Activated B cell treated with CpG ODN at 0.5 μM for 24 hours (primary cell): ENCODE measurements at regions not wholly inside any gene's neighbourhood (a gene's known extent, or its start where the extent isn't known, plus 50 kb on each side); places are given as distances from the start of the nearest gene placed in this dataset.

Experiments
- ATAC-seq: fragments of 200-7000 bp; cut with Tn5 transposase; one replicate; pipeline ENCODE4 v1.10.0; 2021; ENCODE audit warnings: low read depth, mild to moderate bottlenecking, moderate library complexity
- CTCF ChIA-PET: fragments of 350-600 bp; sonication (Branson Sonifier 250); formaldehyde crosslinking; loops from one replicate; lab custom pipeline; 2021; ENCODE audit warnings: antibody characterized with exemption; lab: Charles Lee
- POLR2A ChIA-PET: fragments of 350-600 bp; sonication (Branson Sonifier 250); formaldehyde crosslinking; loops from one replicate; lab custom pipeline; 2021; ENCODE audit warnings: antibody characterized with exemption; lab: Charles Lee
- DNase-seq: peaks from one replicate; pipeline ENCODE4 v3.0.0; 2022
- H3K27ac Mint-ChIP-seq: one replicate; pipeline ENCODE4 v1.8.0; 2020; ENCODE audit warnings: mixed read lengths
- H3K27me3 Mint-ChIP-seq: one replicate; pipeline ENCODE4 v1.8.0; 2021; ENCODE audit warnings: mixed read lengths
- H3K36me3 Mint-ChIP-seq: one replicate; pipeline ENCODE4 v1.8.0; 2021; ENCODE audit warnings: low read depth, mixed read lengths
- H3K4me1 Mint-ChIP-seq: one replicate; pipeline ENCODE4 v1.8.0; 2021; ENCODE audit warnings: mixed read lengths
- H3K4me3 Mint-ChIP-seq: one replicate; pipeline ENCODE4 v1.8.0; 2020; ENCODE audit warnings: mild to moderate bottlenecking, mixed read lengths
- H3K9me3 Mint-ChIP-seq: one replicate; pipeline ENCODE4 v1.8.0; 2020; ENCODE audit warnings: mixed read lengths
- intact Hi-C: fragments of 100-400 bp; cut with micrococcal nuclease; formaldehyde crosslinking; loops from one replicate; pipeline ENCODE4 v1.15.1; 2024
- TF ChIP-seq, protein P1 (sequence below): fragments of 200-600 bp; IDR thresholded peaks from one replicate; pipeline ENCODE4 v1.8.0; 2022; ENCODE audit warnings: antibody characterized with exemption, mild to moderate bottlenecking

DNA sequence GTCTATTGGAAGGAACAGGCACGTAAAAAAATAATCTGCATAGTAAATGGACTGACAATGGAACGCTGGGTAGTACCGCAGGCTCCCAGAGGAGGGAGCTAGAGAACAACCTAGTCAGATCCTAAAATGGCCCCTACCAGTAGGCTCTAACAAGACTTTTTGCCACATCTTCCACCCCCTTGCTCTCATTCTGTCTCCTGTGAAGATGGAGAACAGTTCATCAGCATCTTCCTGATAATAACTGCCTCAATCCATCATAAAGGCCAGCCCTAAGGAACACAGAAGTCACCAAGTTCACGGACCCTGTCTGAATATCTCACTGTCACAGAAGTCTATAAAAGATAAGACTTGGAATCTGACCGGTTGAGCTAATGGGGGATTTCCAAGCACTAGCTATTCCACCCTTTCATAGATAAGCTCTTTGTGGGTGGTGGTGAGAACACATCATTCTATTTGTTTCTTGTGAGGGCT, 133.4 kb downstream of the SLC1A3 start:
- ChIA-PET POLR2A (no interaction called here), CTCF (interaction anchor here (0.7 to 2.3 kb wide), 9 partner anchors 10 to 999 kb away, joined by 3 to 9 read pairs (median 4); no protein-coding TSS in a partner anchor)
- Mint-ChIP-seq H3K4me1 (peaks cover 11% of the 10 kb centered on the region), H3K4me3 (no peak overlapping the region), H3K27me3 (peaks cover 25% of the 10 kb centered on the region), H3K27ac (no peak overlapping the region), H3K9me3 (no peaks in the 10 kb centered on the region), H3K36me3 (no peaks in the 10 kb centered on the region)
- intact Hi-C loops = loop anchor here (1.0 to 5.0 kb wide), 3 partner anchors 131 to 1453 kb away; no protein-coding TSS in a partner anchor
- TF ChIP-seq, protein P1, sequence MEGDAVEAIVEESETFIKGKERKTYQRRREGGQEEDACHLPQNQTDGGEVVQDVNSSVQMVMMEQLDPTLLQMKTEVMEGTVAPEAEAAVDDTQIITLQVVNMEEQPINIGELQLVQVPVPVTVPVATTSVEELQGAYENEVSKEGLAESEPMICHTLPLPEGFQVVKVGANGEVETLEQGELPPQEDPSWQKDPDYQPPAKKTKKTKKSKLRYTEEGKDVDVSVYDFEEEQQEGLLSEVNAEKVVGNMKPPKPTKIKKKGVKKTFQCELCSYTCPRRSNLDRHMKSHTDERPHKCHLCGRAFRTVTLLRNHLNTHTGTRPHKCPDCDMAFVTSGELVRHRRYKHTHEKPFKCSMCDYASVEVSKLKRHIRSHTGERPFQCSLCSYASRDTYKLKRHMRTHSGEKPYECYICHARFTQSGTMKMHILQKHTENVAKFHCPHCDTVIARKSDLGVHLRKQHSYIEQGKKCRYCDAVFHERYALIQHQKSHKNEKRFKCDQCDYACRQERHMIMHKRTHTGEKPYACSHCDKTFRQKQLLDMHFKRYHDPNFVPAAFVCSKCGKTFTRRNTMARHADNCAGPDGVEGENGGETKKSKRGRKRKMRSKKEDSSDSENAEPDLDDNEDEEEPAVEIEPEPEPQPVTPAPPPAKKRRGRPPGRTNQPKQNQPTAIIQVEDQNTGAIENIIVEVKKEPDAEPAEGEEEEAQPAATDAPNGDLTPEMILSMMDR = no peak
- ATAC-seq (peak; percentile 75), DNase-seq (peak; percentile 47)

DNA sequence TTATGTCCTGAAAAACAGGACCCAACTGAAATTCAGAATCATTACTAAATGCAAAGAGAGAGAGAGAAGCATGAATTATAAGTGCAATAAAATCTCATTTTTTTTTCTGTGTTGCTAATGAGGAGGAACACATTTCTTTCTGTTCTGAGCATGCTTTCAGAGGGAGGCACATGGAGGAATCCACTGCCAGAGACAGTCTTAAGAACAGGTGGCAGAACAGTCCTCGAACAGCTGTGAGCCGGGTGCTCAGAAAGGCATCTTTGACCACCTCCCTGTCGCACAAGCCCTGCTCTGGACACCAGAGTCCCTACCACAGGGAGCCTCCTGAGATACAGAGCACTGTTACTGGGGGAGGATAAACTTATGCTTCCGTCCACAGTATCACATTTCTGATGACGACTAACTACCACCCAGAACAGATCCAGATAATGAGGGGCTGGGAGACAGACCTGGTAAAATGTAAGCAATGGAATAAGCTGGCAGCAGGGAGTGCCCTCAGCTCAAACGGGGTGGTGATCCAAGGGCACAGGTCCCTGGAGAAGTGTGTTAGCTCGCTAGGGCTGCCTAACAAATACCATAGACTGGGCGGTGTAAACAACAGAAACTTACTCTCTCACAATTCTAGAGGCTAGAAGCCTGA, 134.0 kb downstream of the SLC1A3 start:
- TF ChIP-seq, protein P1 = no peak
- intact Hi-C loops = no loop called here
- H3K4me3 Mint-ChIP-seq = no peak overlapping the region
- CTCF ChIA-PET = interaction anchor here (0.7 to 2.3 kb wide), 9 partner anchors 10 to 998 kb away, joined by 3 to 9 read pairs (median 4); no protein-coding TSS in a partner anchor
- H3K9me3 Mint-ChIP-seq = no peaks in the 10 kb centered on the region
- ATAC-seq (no peak), DNase-seq (no peak)
- H3K27me3 Mint-ChIP-seq = peaks cover 21% of the 10 kb centered on the region
- POLR2A ChIA-PET = interaction anchor here (0.9 kb wide), 1 partner anchor 15 kb away, joined by 3 read pairs; no protein-coding TSS in a partner anchor
- no peaks in the 10 kb centered on the region for H3K36me3 Mint-ChIP-seq
- no peak overlapping the region for H3K27ac Mint-ChIP-seq
- H3K4me1 Mint-ChIP-seq = peaks cover 16% of the 10 kb centered on the region

DNA sequence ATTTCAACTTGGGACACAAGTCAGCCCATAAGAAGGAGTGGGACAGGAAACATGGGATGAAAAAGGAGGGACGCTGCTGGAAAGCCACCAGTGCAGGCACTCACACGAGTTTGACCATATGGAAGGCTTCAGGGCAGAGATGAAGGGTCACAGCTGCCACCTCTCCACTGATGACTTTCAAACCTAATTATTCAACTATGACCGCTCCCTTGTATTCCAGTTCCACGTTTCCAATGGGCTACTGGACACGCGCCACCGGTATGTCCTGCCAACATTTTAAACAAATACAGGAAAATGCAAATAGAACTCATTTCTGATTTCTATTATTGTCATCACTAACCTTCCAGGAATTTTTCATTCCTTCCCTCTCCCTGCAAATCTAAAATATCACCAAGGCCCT, 134.7 kb downstream of the SLC1A3 start:
- Mint-ChIP-seq H3K9me3 (no peaks in the 10 kb centered on the region), H3K4me1 (peaks cover 21% of the 10 kb centered on the region), H3K36me3 (no peaks in the 10 kb centered on the region), H3K4me3 (no peak overlapping the region), H3K27me3 (peaks cover 21% of the 10 kb centered on the region), H3K27ac (no peak overlapping the region)
- POLR2A ChIA-PET = interaction anchor here (0.9 kb wide), 1 partner anchor 16 kb away, joined by 3 read pairs; no protein-coding TSS in a partner anchor
- ATAC-seq (no peak), DNase-seq (no peak)
- TF ChIP-seq, protein P1 = no peak
- intact Hi-C loops = no loop called here
- CTCF ChIA-PET = interaction anchor here (1.3 kb wide), 1 partner anchor 48 kb away, joined by 3 read pairs; no protein-coding TSS in a partner anchor

DNA sequence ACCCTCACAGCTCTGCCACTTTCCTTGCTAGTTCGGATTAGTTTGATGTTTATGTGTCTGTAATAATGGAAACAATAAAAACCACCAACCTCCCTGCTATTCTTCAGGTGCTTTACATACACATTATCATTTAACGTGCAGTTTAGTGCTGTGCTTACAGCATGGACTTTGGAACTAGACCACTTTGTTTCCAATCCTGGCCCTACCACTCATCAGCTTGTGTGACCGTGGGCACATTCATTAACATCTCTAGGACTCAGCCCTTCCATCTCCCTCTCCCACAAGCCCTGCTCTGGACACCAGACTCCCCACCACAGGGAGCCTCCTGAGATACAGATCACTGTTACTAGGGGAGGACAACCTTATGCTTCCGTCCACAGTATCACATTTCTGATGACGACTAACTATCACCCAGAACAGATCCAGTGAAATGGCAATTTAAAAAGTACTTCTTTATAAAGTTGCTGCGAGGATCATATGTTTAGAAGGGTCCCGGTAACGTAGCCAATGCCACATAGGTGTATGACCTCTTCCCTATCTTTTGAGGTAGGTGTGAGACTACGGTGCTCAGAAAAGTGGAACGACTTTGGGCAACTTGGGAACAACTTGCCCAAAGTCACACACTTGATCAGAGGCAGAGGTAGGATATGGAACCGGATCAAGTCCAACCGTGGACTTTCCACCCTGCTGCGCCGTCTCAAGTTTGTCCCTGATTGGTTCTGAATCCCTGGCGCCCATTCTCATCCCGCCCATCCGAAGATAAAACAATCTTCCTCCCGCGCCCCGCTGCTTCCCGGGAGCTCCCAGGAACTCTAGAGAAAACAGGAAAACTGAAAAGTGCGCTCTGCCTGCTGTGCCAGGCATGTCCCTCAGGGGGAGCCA, 132.4 kb upstream of the NIPBL start:
- no peak overlapping the region for H3K27ac Mint-ChIP-seq
- H3K27me3 Mint-ChIP-seq = peaks cover 12% of the 10 kb centered on the region
- peak overlapping the region; percentile 89 for H3K4me3 Mint-ChIP-seq
- no peak for DNase-seq
- H3K4me1 Mint-ChIP-seq = peaks cover 21% of the 10 kb centered on the region
- CTCF ChIA-PET = interaction anchor here (0.9 to 4.1 kb wide), 7 partner anchors 14 to 556 kb away, joined by 3 to 21 read pairs (median 3); no protein-coding TSS in a partner anchor
- no peaks in the 10 kb centered on the region for H3K9me3 Mint-ChIP-seq
- TF ChIP-seq, protein P1 = no peak
- POLR2A ChIA-PET = interaction anchor here (1.4 kb wide), 1 partner anchor 19 kb away, joined by 3 read pairs; no protein-coding TSS in a partner anchor
- intact Hi-C loops = loop anchor here (1.0 to 2.0 kb wide), 4 partner anchors 20 to 201 kb away; partner anchors contain the start of gene NIPBL
- ATAC-seq = peak; percentile 3
- no peaks in the 10 kb centered on the region for H3K36me3 Mint-ChIP-seq
